HG02938 (cell line): ENCODE measurements at regions not wholly inside any gene's neighbourhood (a gene's known extent, or its start where the extent isn't known, plus 50 kb on each side); places are given as distances from the start of the nearest gene placed in this dataset.
"Not testable (repeated sequence)": the region's sequence is repeated elsewhere in the genome, so short reads cannot be mapped to it uniquely, and the experiment has no call there.

ENCODE experiments used
- ATAC-seq: cut with Tn5 transposase; IDR thresholded peaks from one replicate; pipeline ENCODE4 v1.9.1; 2021; ENCODE audit warnings: mild to moderate bottlenecking, moderate library complexity; ENCODE audit not compliant: unreplicated experiment

DNA sequence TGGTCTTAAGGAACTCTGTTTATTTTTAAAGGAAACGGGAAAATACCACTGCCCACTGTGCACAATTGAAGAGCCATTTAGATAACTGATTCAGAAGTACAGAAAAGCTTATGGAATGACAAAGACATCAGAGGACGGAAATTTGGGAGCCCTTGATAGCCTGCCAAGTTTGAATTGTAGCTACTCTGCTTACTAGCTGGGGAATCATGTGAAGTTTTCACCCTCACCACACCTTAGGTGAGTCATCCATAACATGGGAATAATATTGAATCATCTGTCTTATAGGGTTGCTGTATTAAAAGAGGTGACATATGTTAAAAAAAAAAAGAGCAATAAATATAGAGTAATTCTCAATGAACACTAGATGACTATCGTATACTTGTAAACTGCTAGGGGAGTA is 1104.2 kb downstream of the GATA3 start:
- ATAC-seq: no peak

DNA sequence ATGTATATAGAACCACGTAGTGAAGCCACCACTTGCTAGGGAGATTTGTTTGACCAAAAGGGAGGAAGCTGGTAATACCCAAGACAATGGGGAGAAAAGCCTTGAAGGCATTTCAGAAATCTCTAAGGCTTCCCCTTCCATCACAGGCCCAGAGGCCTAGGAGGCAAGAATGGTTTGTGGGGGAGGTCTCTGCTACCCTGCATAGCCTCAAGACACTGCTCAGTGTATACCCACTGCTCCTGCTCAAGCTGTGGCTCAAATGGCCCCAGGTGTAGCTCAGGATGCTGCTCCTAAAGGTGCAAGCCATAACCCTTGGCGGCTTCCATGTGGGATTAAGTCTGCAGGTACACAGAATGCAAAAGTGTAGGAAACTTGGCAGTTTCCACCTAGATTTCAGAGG is 1105.8 kb downstream of the GATA3 start:
- ATAC-seq: no peak

DNA sequence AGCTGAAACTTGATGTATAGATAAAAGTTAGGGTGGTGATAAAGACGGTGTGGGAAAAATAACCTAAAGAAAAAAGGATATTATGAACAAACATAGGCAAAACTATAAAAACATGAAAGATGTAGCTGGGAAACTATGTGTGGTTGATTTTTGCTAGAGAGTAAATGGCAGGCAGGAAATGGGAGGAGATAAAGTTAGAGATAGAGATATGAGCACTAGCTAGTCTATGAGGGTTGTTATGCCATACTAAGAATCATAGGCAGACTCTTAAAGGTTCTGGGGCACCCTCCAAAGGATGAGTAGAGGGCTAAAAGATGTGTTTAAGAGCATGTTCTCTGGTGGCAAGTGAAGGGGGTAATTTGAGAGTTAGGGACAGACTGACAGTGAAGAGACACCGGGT is 1109.2 kb downstream of the GATA3 start:
- no peak for ATAC-seq

DNA sequence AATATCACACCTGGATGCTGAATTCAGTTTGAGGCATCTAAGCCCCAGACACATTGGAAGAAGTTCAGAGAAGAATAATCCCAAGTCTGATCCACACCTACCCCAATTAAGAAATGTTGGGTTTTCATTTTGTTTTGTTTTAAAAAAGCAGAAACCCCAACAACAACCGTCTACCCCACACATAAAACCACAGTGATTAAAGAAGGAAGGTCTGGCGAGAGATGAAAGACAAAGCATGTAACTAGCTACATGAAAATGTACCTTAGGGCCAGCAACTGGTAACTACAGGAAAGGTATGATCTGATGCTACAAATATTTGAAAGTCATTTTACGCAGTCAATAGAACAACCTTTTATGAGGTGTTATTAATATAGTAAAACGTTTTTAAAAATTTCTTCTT is 1112.3 kb downstream of the GATA3 start:
- no peak for ATAC-seq

DNA sequence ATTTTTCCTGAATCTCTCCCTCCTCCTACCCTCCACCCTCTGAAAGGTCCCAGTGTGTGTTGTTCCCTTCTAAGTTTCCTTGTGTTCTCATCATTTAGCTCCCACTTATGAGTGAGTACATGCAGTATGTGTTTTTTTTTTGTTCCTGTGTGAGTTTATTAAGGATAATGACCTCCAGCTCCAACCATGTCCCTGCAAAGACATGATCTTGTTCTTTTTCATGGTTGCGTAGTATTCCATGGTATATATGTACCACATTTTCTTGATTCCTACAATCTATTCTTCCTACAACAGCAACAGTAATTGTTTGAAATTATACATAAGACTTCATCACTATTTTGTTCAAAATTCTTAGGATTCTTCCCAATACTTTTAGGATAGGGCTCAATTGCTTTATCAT is 1117.8 kb downstream of the GATA3 start:
- ATAC-seq: no peak

DNA sequence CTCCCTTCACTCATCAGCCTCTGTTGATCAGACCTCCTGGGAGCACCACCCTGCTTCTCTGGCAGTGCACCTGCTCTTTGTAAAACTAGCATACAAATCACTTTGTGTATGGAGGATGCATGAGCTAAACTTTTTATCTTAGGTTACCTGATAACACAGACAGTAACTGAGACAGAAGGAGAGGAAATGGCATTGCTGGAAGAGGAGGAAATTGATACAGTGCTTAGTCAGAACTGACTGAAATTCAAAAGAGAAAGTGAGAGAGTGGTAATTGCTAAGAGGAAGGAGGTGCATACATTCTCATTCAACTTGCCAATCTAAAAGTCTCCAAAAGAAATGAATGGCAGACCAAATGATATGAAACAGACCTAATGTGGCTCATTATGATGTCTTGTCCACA is 1120.7 kb downstream of the GATA3 start:
- peak; percentile 47 for ATAC-seq

DNA sequence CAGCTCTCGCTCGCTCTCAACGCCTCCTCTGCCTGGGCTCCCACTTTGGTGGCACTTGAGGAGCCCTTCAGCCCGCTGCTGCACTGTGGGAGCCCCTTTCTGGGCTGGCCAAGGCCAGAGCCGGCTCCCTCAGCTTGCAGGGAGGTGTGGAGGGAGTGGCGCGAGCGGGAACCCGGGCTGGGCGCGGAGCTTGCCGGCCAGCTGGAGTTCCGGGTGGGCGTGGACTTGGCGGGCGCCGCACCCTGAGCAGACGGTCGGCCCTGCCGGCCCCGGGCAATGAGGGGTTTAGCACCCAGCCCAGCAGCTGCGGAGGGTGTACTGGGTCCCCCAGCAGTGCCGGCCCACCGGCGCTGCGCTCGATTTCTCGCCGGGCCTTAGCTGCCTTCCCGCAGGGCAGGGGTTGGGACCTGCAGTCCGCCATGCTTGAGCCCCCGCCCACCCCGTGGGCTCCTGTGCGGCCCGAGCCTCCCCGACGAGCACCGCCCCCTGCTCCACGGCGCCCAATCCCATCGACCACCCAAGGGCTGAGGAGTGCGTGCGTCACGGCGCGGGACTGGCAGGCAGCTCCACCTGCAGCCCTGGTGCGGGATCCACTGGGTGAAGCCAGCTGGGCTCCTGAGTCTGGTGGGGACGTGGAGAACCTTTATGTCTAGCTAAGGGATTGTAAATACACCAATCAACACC is 1128.9 kb downstream of the GATA3 start:
- ATAC-seq: not testable (repeated sequence)

DNA sequence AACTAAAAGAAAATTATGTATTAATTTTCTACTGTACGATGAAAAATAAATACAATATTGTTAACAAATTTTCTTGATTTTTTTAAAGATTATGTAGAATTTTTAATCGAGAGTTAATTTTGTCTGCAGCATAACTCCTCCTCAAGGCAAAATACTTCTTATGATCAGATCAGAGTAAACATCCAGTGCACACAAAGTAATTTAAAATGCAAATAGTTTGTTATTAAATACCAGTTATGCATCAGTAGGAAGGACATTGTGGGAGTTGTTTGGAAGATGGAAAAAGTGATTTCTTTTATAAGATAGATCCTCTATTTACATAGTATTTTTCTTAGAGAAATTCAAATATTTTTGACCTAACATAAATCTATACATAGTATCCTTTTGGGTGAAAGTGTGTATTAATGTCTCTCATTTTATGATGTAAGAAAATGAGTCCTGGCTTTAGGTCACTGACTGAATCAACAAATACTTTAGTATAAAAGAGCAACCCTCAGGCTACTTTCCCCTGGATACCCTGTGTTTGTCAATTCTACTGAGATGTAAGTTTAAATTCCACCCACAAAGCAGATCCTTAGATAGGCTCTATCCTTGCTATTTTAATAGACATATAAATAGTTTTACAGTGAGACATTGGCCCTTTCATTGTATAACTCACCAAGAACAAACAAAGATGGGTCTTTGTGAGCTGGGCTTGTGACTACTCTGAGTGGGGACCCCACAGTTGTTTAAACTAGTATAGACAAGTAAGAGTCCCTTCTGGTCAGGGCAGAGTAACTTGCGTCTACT is 1133.7 kb downstream of the GATA3 start:
- ATAC-seq: no peak

DNA sequence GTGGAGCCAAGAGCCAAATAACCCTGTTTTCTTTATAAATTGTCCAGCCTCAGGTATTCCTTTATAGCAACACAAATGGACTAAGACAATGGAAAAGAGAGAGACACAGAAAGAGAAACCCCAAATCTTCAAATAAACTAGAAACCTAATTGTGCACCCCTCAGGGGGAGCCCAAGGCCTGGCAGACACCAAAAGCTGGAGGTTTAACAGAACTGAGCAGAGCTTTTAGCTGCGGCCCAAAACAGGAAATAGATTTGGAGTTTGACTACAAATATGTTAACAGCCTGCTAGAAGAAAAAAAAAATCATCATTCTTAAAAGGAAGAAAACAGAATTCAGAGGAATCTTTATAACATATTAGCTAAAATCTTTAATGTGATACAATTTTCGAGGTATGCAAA is 1135.0 kb downstream of the GATA3 start:
- no peak for ATAC-seq

DNA sequence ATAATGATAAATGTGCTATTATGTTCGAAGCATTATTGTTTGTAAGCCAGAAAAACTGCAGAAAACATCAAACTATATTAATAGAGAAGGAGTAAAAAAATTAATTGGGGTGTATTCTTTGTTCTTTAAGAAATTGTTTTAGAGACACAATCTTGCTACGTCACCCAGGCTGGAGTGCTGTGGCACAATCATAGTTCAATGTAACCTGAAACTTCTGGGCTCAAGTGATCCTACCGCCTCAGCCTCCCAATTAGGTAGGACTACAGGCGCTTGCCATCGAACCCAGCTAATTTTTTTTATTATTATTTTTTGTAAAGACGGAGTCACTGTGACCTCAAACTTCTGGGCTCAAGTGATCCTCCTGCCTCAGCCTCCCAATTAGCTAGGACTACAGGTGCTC is 1138.6 kb downstream of the GATA3 start:
- ATAC-seq: no peak

DNA sequence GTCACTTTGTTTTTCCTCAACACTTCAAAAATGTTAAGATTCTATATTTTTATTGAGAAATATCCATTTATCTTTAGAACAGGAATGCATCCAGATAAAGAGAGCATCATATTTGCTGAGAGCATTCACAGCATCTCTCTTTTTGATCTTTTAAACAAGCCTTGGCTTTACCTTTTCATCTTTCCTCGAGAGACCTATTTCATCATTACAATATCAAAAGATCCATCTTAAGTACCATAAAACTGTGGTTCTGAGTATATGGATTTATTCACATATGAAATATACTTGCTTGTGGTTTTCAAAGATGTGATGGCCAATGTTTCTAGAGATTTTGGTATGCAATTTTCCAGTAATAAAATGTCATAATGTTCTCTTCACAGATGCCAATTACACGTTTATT is 1140.9 kb downstream of the GATA3 start:
- no peak for ATAC-seq

DNA sequence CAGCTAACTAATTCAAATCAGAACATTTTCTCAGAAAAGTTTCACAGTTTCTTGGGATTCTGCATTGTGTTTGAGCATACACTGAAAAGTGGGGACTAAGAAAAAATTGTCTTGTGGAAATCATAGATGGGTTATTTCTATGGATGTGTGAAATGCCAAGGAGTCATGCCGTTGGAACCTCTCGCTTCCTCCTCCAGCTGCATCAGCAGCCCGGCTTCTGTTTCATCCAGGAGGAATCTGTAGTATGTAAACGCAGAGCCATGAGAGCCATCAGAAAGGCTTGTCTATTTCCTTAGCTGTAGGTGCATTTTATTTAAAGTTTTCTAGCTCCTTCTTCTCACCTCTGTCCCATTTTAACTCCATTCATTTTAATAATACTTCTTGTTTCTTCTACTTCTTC is 1144.1 kb downstream of the GATA3 start:
- ATAC-seq: no peak

DNA sequence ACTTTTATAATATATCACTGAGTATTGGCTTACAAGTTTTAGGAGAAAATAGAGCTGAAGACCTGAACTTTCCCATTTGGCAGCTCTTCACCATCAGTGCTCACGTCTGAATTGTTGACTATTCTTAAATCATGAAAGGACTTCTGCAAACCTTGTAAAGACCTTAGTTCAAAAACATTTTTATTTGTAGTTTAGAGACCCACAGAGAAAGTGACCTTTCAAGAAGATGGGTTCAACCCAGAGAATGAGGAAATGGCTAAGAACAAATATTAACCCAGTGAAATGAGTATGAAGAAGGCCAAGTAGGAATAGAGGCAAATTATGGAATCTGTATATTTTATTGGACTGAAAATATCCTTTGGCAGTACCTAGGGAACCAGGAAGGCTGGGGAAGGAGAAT is 1151.1 kb downstream of the GATA3 start:
- no peak for ATAC-seq

DNA sequence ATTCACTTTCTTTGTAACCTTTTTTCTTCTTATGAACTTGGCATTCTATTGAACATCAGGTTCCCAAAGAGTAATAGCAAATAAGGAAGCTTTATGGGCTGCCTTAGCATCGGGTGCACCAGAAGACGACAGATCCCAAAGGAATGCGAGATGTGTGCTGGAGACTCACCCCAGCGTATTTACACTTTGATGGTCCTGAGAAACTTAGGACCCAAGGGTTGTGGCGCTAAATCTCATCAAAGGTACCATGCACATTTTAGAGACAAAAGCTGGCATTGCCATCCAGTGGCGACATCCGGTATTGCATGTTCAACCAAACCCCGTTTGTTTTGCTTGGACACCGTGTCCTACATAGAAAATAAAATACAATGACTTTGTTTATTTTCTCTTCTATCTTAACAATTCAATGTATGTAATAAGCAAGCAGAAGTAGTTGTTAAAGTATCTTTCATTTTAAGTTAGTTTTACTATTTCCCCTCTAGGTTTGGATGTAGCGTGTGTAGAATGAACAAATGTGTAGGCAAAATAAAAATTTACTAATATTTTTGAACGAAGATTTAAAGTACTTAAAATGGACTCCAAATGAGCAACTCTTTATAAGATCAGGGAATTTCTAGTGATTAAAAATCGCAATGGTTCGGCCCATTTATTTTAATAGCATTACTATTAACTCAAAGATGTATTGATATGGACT is 1154.8 kb downstream of the GATA3 start:
- peak; percentile 72 for ATAC-seq

DNA sequence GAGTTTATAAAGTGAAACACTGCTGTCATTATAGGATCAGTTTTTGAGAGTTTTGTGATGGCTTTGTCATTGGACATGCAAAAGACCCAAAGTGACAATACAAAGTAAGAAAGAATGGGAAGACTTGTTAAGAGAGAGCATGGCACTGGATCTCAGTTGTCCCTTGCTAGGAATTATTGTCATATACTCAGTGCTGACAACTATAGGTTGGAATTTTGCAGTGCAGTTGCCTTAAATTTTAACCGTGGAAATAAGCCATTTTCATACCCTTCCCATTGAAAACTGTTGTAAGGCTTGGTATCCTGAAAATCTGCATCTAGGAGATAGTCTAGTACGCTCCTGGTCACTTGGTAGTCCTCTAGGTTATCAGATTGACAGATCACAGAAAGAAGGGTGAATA is 1156.7 kb downstream of the GATA3 start:
- ATAC-seq: no peak

DNA sequence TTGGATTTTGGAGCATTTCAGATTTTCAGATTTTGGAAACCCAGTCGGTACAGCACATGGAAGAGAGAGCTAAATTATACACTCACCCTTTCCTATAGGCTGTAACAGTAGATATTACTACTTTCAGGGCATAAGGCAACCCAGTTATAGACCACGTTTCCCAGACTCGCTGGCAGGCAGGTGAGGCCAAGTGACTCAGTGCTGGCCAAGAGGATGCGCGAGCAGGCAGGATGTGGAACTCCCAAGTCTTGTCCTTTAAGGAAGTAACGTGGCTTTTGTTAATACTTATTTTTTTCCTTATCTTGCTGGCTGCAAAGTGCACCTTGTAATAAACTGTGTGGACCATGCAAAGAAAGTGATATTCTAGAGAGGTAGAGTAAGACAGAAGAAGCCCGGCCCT is 1160.1 kb downstream of the GATA3 start:
- ATAC-seq: no peak

DNA sequence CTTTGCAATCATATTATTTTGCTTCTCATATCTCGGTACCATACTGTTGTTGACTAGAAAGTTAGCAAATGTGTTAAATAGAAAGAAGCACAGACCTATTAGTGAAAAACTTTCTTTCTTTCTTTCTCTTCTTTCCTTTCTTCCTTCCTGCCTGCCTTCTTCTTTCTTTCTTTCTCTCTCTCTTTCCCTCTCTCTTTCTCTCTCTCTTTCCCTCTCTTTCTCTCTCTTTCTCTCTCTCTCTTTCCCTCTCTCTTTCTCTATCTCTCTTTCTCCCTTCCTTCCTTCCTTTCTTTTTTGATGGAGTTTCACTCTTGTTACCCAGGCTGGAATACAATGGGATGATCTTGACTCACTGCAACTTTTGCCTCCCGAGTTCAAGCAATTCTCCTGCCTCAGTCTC is 1160.6 kb downstream of the GATA3 start:
- no peak for ATAC-seq

DNA sequence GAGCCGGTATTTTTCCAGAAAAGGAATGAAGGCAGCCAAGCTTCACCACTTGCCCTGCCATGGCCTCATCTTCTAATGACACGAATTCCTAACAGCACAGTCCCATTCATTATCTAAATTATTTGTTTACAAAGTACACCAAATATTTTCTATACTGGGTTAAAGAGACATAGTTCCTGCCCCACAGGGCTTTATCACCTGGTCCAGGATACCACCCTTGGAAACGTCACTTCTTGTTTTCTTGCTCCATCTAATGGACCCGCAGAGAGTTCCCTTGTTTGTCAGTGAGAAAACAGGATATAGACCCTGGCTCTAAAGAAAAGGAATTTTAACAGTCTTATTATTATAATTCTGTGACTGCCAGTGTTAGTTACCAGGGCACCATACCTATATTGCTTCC is 1165.4 kb downstream of the GATA3 start:
- no peak for ATAC-seq

DNA sequence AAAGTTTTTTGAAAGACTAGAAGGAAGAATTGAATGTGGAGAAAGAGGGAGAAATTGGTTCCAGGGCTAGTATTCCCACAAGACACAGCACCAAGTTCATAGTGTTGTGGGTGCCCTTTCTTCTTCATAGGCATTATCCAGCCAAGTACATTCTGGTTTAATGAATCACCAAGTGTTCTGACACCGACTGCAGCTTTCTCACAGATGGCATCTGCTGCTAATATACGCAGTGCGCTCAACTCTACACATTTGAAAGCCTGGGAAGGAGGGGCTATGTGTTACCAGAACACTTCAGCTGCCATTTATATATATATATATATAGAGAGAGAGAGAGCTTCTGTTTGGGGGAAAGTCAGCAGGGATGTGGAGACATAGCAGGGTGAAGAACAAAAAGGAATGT is 1168.4 kb downstream of the GATA3 start:
- no peak for ATAC-seq

DNA sequence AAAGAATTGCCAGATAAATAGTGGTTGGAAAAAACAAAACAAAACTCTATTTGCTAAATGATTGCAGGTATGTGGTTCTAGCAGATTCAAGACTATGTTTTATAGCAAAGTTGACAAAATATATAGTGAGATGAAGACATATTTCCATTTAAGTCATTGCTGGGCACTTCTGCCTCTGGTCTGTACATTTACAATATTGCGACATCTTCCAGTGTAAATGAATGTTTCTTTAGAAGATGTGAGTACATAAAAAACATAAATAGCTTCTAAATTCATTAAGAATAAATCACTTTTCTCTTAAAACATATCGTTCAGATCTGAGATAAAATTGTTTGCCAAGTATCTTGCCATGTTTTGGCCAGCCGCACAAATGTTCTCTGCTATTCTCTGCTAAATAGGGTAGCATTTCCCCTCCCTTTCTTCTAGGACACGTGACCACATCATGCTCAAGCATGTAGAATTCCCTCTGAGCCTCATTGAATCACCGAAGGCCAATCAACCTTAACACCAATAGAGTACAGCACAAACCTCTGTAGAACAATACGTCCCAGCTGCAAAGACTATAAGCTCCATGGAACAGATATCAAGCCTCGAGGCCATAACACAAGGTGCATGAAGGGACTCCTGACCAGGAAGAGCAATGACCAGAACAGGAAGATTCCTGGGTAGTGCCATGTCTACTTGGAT is 1173.3 kb downstream of the GATA3 start:
- ATAC-seq: no peak

DNA sequence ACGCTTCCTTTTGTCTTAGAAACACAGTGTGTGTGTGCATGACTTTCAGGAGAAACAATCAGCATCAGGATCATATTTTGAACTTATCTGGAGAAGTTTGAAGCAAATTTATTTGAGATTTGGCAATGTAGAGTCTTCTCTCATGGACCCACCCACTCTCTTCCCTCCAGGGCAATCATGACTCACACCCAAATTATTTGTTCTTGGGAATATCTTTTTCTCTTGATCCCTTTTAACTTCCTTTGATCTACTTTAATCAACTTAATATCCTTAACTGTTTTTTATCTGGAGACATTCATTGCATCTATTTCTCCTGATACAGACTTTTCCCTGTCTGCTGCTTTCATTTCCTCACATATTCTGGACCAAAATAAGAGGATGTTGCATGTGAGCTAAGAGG is 1174.3 kb downstream of the GATA3 start:
- no peak for ATAC-seq
